ENCODE measurements at regions not wholly inside any gene's neighbourhood (a gene's known extent, or its start where the extent isn't known, plus 50 kb on each side); places are given as distances from the start of the nearest gene placed in this dataset.

- intact Hi-C loops (cut with DNase I), result no loop called here
- no peak overlapping the region for H3K9ac ChIP-seq (ENCODE audit: low read length in 3 of 3)
- no peak overlapping the region for H3K27ac ChIP-seq (ENCODE audit: low read depth in 2 of 2, low read length in 2 of 2)
- no peaks in the 10 kb centered on the region for H3K4me1 ChIP-seq (ENCODE audit: control insufficient read depth in 2 of 3, insufficient read depth in 2 of 3, low read depth in 1 of 3, low read length in 3 of 3)
- no peaks in the 10 kb centered on the region for H3K27me3 ChIP-seq (ENCODE audit: control insufficient read depth, insufficient read depth, low read length)
- DNase-seq (no peak), FAIRE-seq (no peak)
- no peaks in the 10 kb centered on the region for H3K36me3 ChIP-seq (ENCODE audit: control insufficient read depth in 2 of 3, insufficient read depth in 3 of 3, low read length in 3 of 3)
- no peak overlapping the region for H3K4me3 ChIP-seq (ENCODE audit: low read length in 3 of 3)
- H3K9me3 ChIP-seq (ENCODE audit: control insufficient read depth in 2 of 3, insufficient read depth in 1 of 3, low read length in 3 of 3), result no peaks in the 10 kb centered on the region
- no peak for TF ChIP-seq CTCF (IDR thresholded peaks at IDR 0.05; ENCODE audit: borderline replicate concordance, extremely low read depth, insufficient read depth)
Observed at GRCh38 chr13:97526556-97526955, 92.6 kb downstream of the RAP2A start.

- FAIRE-seq (no peak), DNase-seq (no peak)
- H3K9me3 ChIP-seq (ENCODE audit: control insufficient read depth in 2 of 3, insufficient read depth in 1 of 3, low read length in 3 of 3), result no peaks in the 10 kb centered on the region
- intact Hi-C loops (cut with DNase I), result no loop called here
- no peaks in the 10 kb centered on the region for H3K4me1 ChIP-seq (ENCODE audit: control insufficient read depth in 2 of 3, insufficient read depth in 2 of 3, low read depth in 1 of 3, low read length in 3 of 3)
- H3K36me3 ChIP-seq (ENCODE audit: control insufficient read depth in 2 of 3, insufficient read depth in 3 of 3, low read length in 3 of 3), result no peaks in the 10 kb centered on the region
- no peak overlapping the region for H3K4me3 ChIP-seq (ENCODE audit: low read length in 3 of 3)
- H3K27ac ChIP-seq (ENCODE audit: low read depth in 2 of 2, low read length in 2 of 2), result no peak overlapping the region
- H3K27me3 ChIP-seq (ENCODE audit: control insufficient read depth, insufficient read depth, low read length), result no peaks in the 10 kb centered on the region
- TF ChIP-seq CTCF (IDR thresholded peaks at IDR 0.05; ENCODE audit: borderline replicate concordance, extremely low read depth, insufficient read depth), result no peak
- no peak overlapping the region for H3K9ac ChIP-seq (ENCODE audit: low read length in 3 of 3)
Observed at GRCh38 chr13:97528518-97528917, 94.5 kb downstream of the RAP2A start.

- H3K27ac ChIP-seq (ENCODE audit: low read depth in 2 of 2, low read length in 2 of 2), result no peak overlapping the region
- H3K36me3 ChIP-seq (ENCODE audit: control insufficient read depth in 2 of 3, insufficient read depth in 3 of 3, low read length in 3 of 3), result no peaks in the 10 kb centered on the region
- no peaks in the 10 kb centered on the region for H3K4me1 ChIP-seq (ENCODE audit: control insufficient read depth in 2 of 3, insufficient read depth in 2 of 3, low read depth in 1 of 3, low read length in 3 of 3)
- DNase-seq, result no peak
- H3K9ac ChIP-seq (ENCODE audit: low read length in 3 of 3), result no peak overlapping the region
- TF ChIP-seq CTCF (IDR thresholded peaks at IDR 0.05; ENCODE audit: borderline replicate concordance, extremely low read depth, insufficient read depth), result no peak
- H3K27me3 ChIP-seq (ENCODE audit: control insufficient read depth, insufficient read depth, low read length), result no peaks in the 10 kb centered on the region
- intact Hi-C loops (cut with DNase I), result no loop called here
- no peak overlapping the region for H3K4me3 ChIP-seq (ENCODE audit: low read length in 3 of 3)
- no peak for FAIRE-seq
- H3K9me3 ChIP-seq (ENCODE audit: control insufficient read depth in 2 of 3, insufficient read depth in 1 of 3, low read length in 3 of 3), result no peaks in the 10 kb centered on the region
Observed at GRCh38 chr13:97534540-97534939, 100.6 kb downstream of the RAP2A start.

- H3K4me3 ChIP-seq (ENCODE audit: low read length in 3 of 3), result no peak overlapping the region
- no peak for FAIRE-seq
- no peak for DNase-seq
- H3K36me3 ChIP-seq (ENCODE audit: control insufficient read depth in 2 of 3, insufficient read depth in 3 of 3, low read length in 3 of 3), result no peaks in the 10 kb centered on the region
- H3K9me3 ChIP-seq (ENCODE audit: control insufficient read depth in 2 of 3, insufficient read depth in 1 of 3, low read length in 3 of 3), result no peaks in the 10 kb centered on the region
- H3K27me3 ChIP-seq (ENCODE audit: control insufficient read depth, insufficient read depth, low read length), result no peaks in the 10 kb centered on the region
- H3K4me1 ChIP-seq (ENCODE audit: control insufficient read depth in 2 of 3, insufficient read depth in 2 of 3, low read depth in 1 of 3, low read length in 3 of 3), result no peaks in the 10 kb centered on the region
- no peak for TF ChIP-seq CTCF (IDR thresholded peaks at IDR 0.05; ENCODE audit: borderline replicate concordance, extremely low read depth, insufficient read depth)
- no peak overlapping the region for H3K27ac ChIP-seq (ENCODE audit: low read depth in 2 of 2, low read length in 2 of 2)
- intact Hi-C loops (cut with DNase I), result no loop called here
- no peak overlapping the region for H3K9ac ChIP-seq (ENCODE audit: low read length in 3 of 3)
Observed at GRCh38 chr13:97535614-97536013, 101.6 kb downstream of the RAP2A start.

Measured in kidney (tissue), 13 donors.